K562 (cell line): ENCODE measurements at regions not wholly inside any gene's neighbourhood (a gene's known extent, or its start where the extent isn't known, plus 50 kb on each side); places are given as distances from the start of the nearest gene placed in this dataset.

ENCODE experiments used
- ATAC-seq: fragments of 200-7000 bp; cut with Tn5 transposase; 3 replicates; pipeline ENCODE4 v1.9.1; 2020; ENCODE audit warnings: moderate library complexity
- BruUV-seq: library from RNA; stranded (reverse); fragments of 400-500 nt; replicated peaks from 2 replicates; lab custom pipeline; 2021; lab: Mats Ljungman, UMichigan
- CTCF ChIA-PET: fragments of 300-600 bp; formaldehyde crosslinking; extraction: SDS; loops from one replicate; lab custom pipeline; 2021; ENCODE audit warnings: low intra/inter-chr PET ratio; lab: Yijun Ruan, JAX
- POLR2A ChIA-PET: fragments of 300-600, 350-650 bp; sonication (Branson Sonifier 250); formaldehyde crosslinking; extraction: SDS; loops from one replicate; lab custom pipeline; 2021; ENCODE audit warnings: antibody characterized with exemption, inconsistent platforms; lab: Yijun Ruan, JAX
- DNase-seq, 4 experiments: peaks; one replicate each; pipeline versions ENCODE4 v3.0.0 to v3.0.0-alpha.2; 2011 to 2018; ENCODE audit warnings: low spot score in 3 of 4, mixed read lengths in 3 of 4; ENCODE audit errors: extremely low read depth in 1 of 4
- FAIRE-seq: peaks from 2 replicates; lab custom pipeline; 2011; peaks lifted over from hg19 to GRCh38; lab: Jason Lieb, UNC
- H2AFZ ChIP-seq: 2 replicates; pipeline ENCODE4 v1.6.0; 2011; ENCODE audit warnings: low read depth, low read length, control low read depth, inconsistent platforms
- H3K27ac ChIP-seq: fragments of 200-600 bp; 3 replicates; pipeline ENCODE4 v1.8.0; 2011; ENCODE audit warnings: low read depth, mild to moderate bottlenecking, control low read depth, inconsistent platforms, low read length, moderate library complexity, mixed read lengths; ENCODE audit errors: extremely low read depth
- H3K27me3 ChIP-seq, 2 experiments: fragments of 300-600 bp in 1 of 2; 2 replicates in 1 of 2; 3 replicates in 1 of 2; pipeline versions ENCODE4 v1.6.0 to v1.8.0; 2011; ENCODE audit warnings: inconsistent platforms in 2 of 2, low read length in 2 of 2, mild to moderate bottlenecking in 1 of 2, mixed read lengths in 1 of 2, moderate library complexity in 1 of 2; ENCODE audit not compliant: control insufficient read depth in 2 of 2, insufficient read depth in 2 of 2
- H3K36me3 ChIP-seq: fragments of 300-600 bp; 3 replicates; pipeline ENCODE4 v1.8.0; 2011; ENCODE audit warnings: mild to moderate bottlenecking, low read length, inconsistent platforms; ENCODE audit not compliant: control insufficient read depth, insufficient read depth
- H3K4me1 ChIP-seq, 2 experiments: fragments of 200-600 bp in 1 of 2; replicated peaks in 1 of 2; 2 replicates in 1 of 2; 3 replicates in 1 of 2; pipeline versions ENCODE4 v1.5.1 to v1.8.0; 2011; ENCODE audit warnings: inconsistent platforms in 2 of 2, low read length in 2 of 2, mild to moderate bottlenecking in 1 of 2, mixed read lengths in 1 of 2, moderate library complexity in 1 of 2; ENCODE audit not compliant: control insufficient read depth in 2 of 2, insufficient read depth in 2 of 2
- H3K4me2 ChIP-seq: 2 replicates; pipeline ENCODE4 v1.6.1; 2011; ENCODE audit warnings: low read length, control low read depth, inconsistent platforms, mixed read lengths; ENCODE audit not compliant: insufficient read depth
- H3K4me3 ChIP-seq: fragments of 200-600 bp; sonication (generic), shearing (Covaris generic); 2 replicates; pipeline ENCODE4 v1.5.1; 2016; ENCODE audit warnings: control low read depth, inconsistent platforms
- H3K79me2 ChIP-seq: fragments of 200-600 bp; 3 replicates; pipeline ENCODE4 v1.8.0; 2011; ENCODE audit warnings: low read length, inconsistent platforms; ENCODE audit not compliant: control insufficient read depth, insufficient read depth
- H3K9ac ChIP-seq, 2 experiments: 2 replicates each; pipeline versions ENCODE4 v1.6.0 to v1.6.1; 2011; ENCODE audit warnings: low read depth in 2 of 2, low read length in 2 of 2, control low read depth in 1 of 2, inconsistent platforms in 1 of 2, mild to moderate bottlenecking in 1 of 2, mixed read lengths in 1 of 2; ENCODE audit not compliant: insufficient read depth in 1 of 2
- H3K9me1 ChIP-seq: one replicate; pipeline ENCODE4 v1.6.0; 2011; ENCODE audit warnings: inconsistent platforms, mild to moderate bottlenecking, low read length, moderate library complexity; ENCODE audit not compliant: control insufficient read depth, insufficient read depth
- H3K9me3 ChIP-seq: replicated peaks from 2 replicates; pipeline ENCODE4 v1.5.1; 2011; ENCODE audit warnings: low read depth, low read length, inconsistent platforms; ENCODE audit not compliant: control insufficient read depth, insufficient read depth
- H4K20me1 ChIP-seq: replicated peaks from 2 replicates; pipeline ENCODE4 v1.6.1; 2011; ENCODE audit warnings: low read length, inconsistent platforms, mixed read lengths; ENCODE audit not compliant: control insufficient read depth, insufficient read depth
- CTBP1 ChIP-seq: fragments of 450-650 bp; IDR thresholded peaks from 2 replicates; pipeline ENCODE4 v1.6.1; 2016; ENCODE audit warnings: borderline replicate concordance
- HMGN3 ChIP-seq: IDR thresholded peaks from 2 replicates; pipeline ENCODE4 v1.6.1; 2011; ENCODE audit warnings: borderline replicate concordance, low read depth, mild to moderate bottlenecking, mixed read lengths, low read length; ENCODE audit not compliant: insufficient read length; ENCODE audit errors: extremely low read depth
- JUND ChIP-seq, 2 experiments: IDR thresholded peaks; 2 replicates in 1 of 2; 3 replicates in 1 of 2; pipeline ENCODE4 v1.6.1; 2011; ENCODE audit warnings: borderline replicate concordance in 2 of 2, low read depth in 2 of 2, low read length in 2 of 2, improper control_type of control experiment in 1 of 2, missing biosample characterization in 1 of 2, missing genetic modification characterization in 1 of 2, missing genetic modification reagents in 1 of 2
- MTA3 ChIP-seq: fragments of 450-650 bp; formaldehyde crosslinking; IDR thresholded peaks from 2 replicates; pipeline ENCODE4 v1.6.1; 2017; ENCODE audit warnings: mild to moderate bottlenecking, borderline replicate concordance
- RAD51 ChIP-seq: fragments of 450-650 bp; IDR thresholded peaks from 2 replicates; pipeline ENCODE4 v1.7.1; 2016; ENCODE audit warnings: low read depth, mild to moderate bottlenecking, borderline replicate concordance
- RCOR1 ChIP-seq, 2 experiments: IDR thresholded peaks; 2 replicates each; pipeline ENCODE4 v1.6.1; 2012; ENCODE audit warnings: low read depth in 2 of 2, low read length in 2 of 2, borderline replicate concordance in 1 of 2, improper control_type of control experiment in 1 of 2
- RFX7 ChIP-seq: fragments of 250-450 bp; sonication (Bioruptor Pico); IDR thresholded peaks from 2 replicates; pipeline ENCODE4 v1.5.1; 2021; ENCODE audit warnings: mild to moderate bottlenecking
- SOX6 ChIP-seq: fragments of 450-650 bp; IDR thresholded peaks from 2 replicates; pipeline ENCODE4 v1.6.1; 2014; ENCODE audit warnings: mild to moderate bottlenecking
- TEAD4 ChIP-seq, 2 experiments: sonication (generic) in 1 of 2; formaldehyde crosslinking in 1 of 2; IDR thresholded peaks; 2 replicates each; pipeline versions ENCODE4 v1.6.1 to v1.8.0; 2012 to 2022; ENCODE audit warnings: borderline replicate concordance in 1 of 2, inconsistent platforms in 1 of 2, low read length in 1 of 2, mild to moderate bottlenecking in 1 of 2, missing genetic modification reagents in 1 of 2
- ZBTB7A ChIP-seq: IDR thresholded peaks from 2 replicates; pipeline ENCODE4 v1.6.1; 2011; ENCODE audit warnings: low read depth, mild to moderate bottlenecking, low read length, moderate library complexity, borderline replicate concordance; ENCODE audit not compliant: control insufficient read depth
- ZEB2 ChIP-seq: fragments of 450-650 bp; IDR thresholded peaks from 2 replicates; pipeline ENCODE4 v1.6.1; 2016
- WGBS: fragments of 100-300 bp; shearing (Covaris generic); methylation state at CpG from one replicate; pipeline ENCODE4 v1.1.6; 2016; ENCODE audit warnings: low coverage, mixed read lengths; ENCODE audit not compliant: insufficient coverage; ENCODE audit errors: missing lambda C conversion rate; 5-methylcytosine and 5-hydroxymethylcytosine counted together
- in situ Hi-C: fragments of 300-500 bp; cut with MboI; formaldehyde crosslinking; loops from 4 replicates; pipeline ENCODE4 v1.15.0; 2018; ENCODE audit warnings: inconsistent platforms, mixed read lengths
- intact Hi-C: fragments of 100-400 bp; cut with micrococcal nuclease; formaldehyde crosslinking; loops from 2 replicates; pipeline ENCODE4 v1.14.2; 2022
- TF ChIP-seq, protein P1 (sequence below): fragments of 450-650 bp; IDR thresholded peaks from 2 replicates; pipeline ENCODE4 v1.6.1; 2016; ENCODE audit warnings: low read depth, mild to moderate bottlenecking, moderate library complexity

DNA sequence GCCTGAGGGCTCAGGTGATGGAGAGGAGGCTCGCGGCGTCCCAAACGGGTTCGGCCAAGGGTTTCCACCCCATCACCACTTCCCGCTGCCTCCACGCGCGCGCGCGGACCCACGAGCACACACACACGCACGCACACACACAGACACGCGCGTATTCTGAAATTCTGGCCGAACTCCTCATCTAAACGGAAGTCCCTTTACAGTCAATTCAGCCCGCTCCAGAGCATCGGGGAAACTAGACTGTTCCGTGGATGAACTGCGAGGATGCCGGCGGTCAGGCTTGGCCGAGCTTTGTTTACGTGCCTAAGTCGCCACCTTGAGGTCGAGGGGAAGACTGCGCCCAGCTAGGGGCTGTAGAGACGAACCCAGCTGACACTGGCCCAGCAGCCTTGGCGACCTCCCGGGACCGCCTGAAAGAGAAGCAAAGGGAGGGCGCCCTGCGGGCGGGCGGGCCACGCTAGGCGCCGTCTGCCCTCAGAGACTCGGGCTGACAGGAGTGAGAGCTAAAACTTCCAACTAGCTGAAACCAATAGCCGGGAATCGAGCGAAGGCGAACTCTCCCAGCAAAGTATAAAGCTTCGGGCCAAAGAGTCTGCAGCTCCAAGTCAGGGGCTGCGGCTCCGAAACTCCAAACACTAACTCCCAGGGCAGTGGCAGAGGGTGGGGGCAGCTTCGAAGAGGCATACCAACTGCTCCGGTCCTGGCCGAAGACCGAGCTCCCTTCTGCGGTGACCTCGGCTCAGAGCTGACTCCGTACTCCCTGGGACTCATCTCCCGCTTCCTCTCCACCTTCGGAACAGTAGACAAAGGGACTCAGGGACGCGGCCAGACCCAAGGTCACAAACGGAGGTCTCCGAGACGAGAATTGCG lies 124.7 kb upstream of the C11orf58 start:
- peak overlapping the region; percentile 36 for H3K4me3 ChIP-seq
- peaks cover 4 to 18% of the 10 kb centered on the region in 2 experiments; a peak in 4 of 5 replicates for H3K4me1 ChIP-seq
- no peaks in the 10 kb centered on the region for H3K36me3 ChIP-seq
- H3K27ac ChIP-seq = no peak overlapping the region
- in situ Hi-C loops = loop anchor here (25.0 kb wide), 1 partner anchor 776 kb away; no protein-coding TSS in a partner anchor
- peak overlapping the region; percentile 81 for H3K4me2 ChIP-seq
- FAIRE-seq (peak; percentile 93), ATAC-seq (peak; percentile 100), DNase-seq (peak; percentile 77 to 90 (median 82))
- ChIA-PET POLR2A (interaction anchor here (0.6 to 1.1 kb wide), 7 partner anchors 9 to 573 kb away, joined by 3 to 4 read pairs (median 3); no protein-coding TSS in a partner anchor), CTCF (interaction anchor here (0.6 to 3.5 kb wide), 6 partner anchors 43 to 843 kb away, joined by 3 to 14 read pairs (median 4); no protein-coding TSS in a partner anchor)
- WGBS = 21% methylated on average over 42 of the region's 65 CpGs
- BruUV-seq = no TSS peak
- peak overlapping the region; percentile 79 for H2AFZ ChIP-seq
- H3K9me3 ChIP-seq = no peaks in the 10 kb centered on the region
- intact Hi-C loops = loop anchor here (1.0 to 10.0 kb wide), 3 partner anchors 422 to 841 kb away; no protein-coding TSS in a partner anchor
- H3K9me1 ChIP-seq = no peaks in the 10 kb centered on the region
- peaks cover 0 to 7% of the 10 kb centered on the region in 2 experiments; a peak in 2 of 5 replicates for H3K27me3 ChIP-seq
- peak overlapping the region; percentile 47 to 85; a peak in 3 of 4 replicates for H3K9ac ChIP-seq
- H4K20me1 ChIP-seq = no peaks in the 10 kb centered on the region
- no peaks in the 10 kb centered on the region for H3K79me2 ChIP-seq
- TF ChIP-seq, protein P1, sequence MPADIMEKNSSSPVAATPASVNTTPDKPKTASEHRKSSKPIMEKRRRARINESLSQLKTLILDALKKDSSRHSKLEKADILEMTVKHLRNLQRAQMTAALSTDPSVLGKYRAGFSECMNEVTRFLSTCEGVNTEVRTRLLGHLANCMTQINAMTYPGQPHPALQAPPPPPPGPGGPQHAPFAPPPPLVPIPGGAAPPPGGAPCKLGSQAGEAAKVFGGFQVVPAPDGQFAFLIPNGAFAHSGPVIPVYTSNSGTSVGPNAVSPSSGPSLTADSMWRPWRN = no peak
- peak; percentile 28; the same call in 1 of the 2 replicates for TF ChIP-seq ZBTB7A
- 0 out of 2 replicates have a peak, but pooled peaks have one; percentile 41 for TF ChIP-seq ZEB2
- TF ChIP-seq TEAD4 (IDR thresholded peaks at IDR 0.05; ENCODE audit: low read length) = 0 out of 2 replicates have a peak, but pooled peaks have one; percentile 9
- TF ChIP-seq TEAD4 (CRISPR knock-in tag; IDR thresholded peaks at IDR 0.05; ENCODE audit: borderline replicate concordance) = no peak
- TF ChIP-seq CTBP1 = peak; percentile 81
- no peak for TF ChIP-seq RFX7 (CRISPR knock-in tag)
- peak; percentile 33; the same call in 1 of the 2 replicates for TF ChIP-seq MTA3
- TF ChIP-seq HMGN3 = peak; percentile 8
- peak; percentile 31; the same call in 1 of the 2 replicates for TF ChIP-seq SOX6
- TF ChIP-seq RCOR1 (IDR thresholded peaks at IDR 0.05; ENCODE audit: borderline replicate concordance in 1 of 2, low read depth in 2 of 2, low read length in 2 of 2) = peak in 1 of 2 experiments; percentile 61; a peak in 1 of 4 replicates
- TF ChIP-seq JUND (IDR thresholded peaks at IDR 0.05; ENCODE audit: borderline replicate concordance, low read depth, low read length) = 0 out of 2 replicates have a peak, but pooled peaks have one; percentile 6
- TF ChIP-seq JUND (tag; IDR thresholded peaks at IDR 0.05; ENCODE audit: borderline replicate concordance, low read depth, low read length) = no peak; the same call in 2 of the 3 replicates
- no peak for TF ChIP-seq RAD51
